SJSA1 (cell line): ENCODE measurements at regions not wholly inside any gene's neighbourhood (a gene's known extent, or its start where the extent isn't known, plus 50 kb on each side); places are given as distances from the start of the nearest gene placed in this dataset.

Experiments
- DNase-seq, 2 experiments: peaks; one replicate each; pipeline ENCODE4 v3.0.0-alpha.2; 2015 to 2020; ENCODE audit warnings: low spot score in 2 of 2, low read depth in 1 of 2
- H3K27ac ChIP-seq: fragments of 250-450 bp; sonication (Bioruptor Pico); 2 replicates; pipeline ENCODE4 v1.5.1; 2020; ENCODE audit warnings: mild to moderate bottlenecking, moderate library complexity
- H3K27me3 ChIP-seq: fragments of 250-450 bp; sonication (Bioruptor Pico); replicated peaks from 2 replicates; pipeline ENCODE4 v1.5.1; 2020; ENCODE audit warnings: mild to moderate bottlenecking, moderate library complexity
- H3K36me3 ChIP-seq: fragments of 250-450 bp; sonication (Bioruptor Pico); 2 replicates; pipeline ENCODE4 v1.5.1; 2020; ENCODE audit warnings: mild to moderate bottlenecking
- H3K4me1 ChIP-seq: fragments of 250-450 bp; sonication (Bioruptor Pico); replicated peaks from 2 replicates; pipeline ENCODE4 v1.6.1; 2021; ENCODE audit warnings: mild to moderate bottlenecking
- H3K4me3 ChIP-seq: fragments of 250-450 bp; sonication (Bioruptor Pico); 2 replicates; pipeline ENCODE4 v1.5.1; 2020; ENCODE audit warnings: mild to moderate bottlenecking
- H3K9me3 ChIP-seq: fragments of 250-450 bp; sonication (Bioruptor Pico); replicated peaks from 2 replicates; pipeline ENCODE4 v1.5.1; 2020; ENCODE audit warnings: mild to moderate bottlenecking

- Histone ChIP-seq H3K27me3 (no peaks in the 10 kb centered on the region), H3K36me3 (no peaks in the 10 kb centered on the region), H3K4me3 (no peak overlapping the region), H3K27ac (no peak overlapping the region), H3K9me3 (no peaks in the 10 kb centered on the region), H3K4me1 (peaks cover 27% of the 10 kb centered on the region)
- DNase-seq, result peak in 1 of 2 experiments; percentile 47
Measured at GRCh38 chr5:122723606-122724352, 51.1 kb upstream of the SNX2 start.
